Neural cell (in vitro differentiated cells): ENCODE measurements at regions not wholly inside any gene's neighbourhood (a gene's known extent, or its start where the extent isn't known, plus 50 kb on each side); places are given as distances from the start of the nearest gene placed in this dataset.

Source experiments
- CTCF ChIP-seq: fragments of 450-650 bp; IDR thresholded peaks from 2 replicates; pipeline ENCODE4 v1.5.1; 2014; ENCODE audit warnings: antibody characterized with exemption, mild to moderate bottlenecking, moderate library complexity; ENCODE audit not compliant: poor library complexity, severe bottlenecking
- EZH2 ChIP-seq: fragments of 200-600, 300-800 bp; shearing (Covaris generic), sonication (generic); IDR thresholded peaks from 2 replicates; pipeline ENCODE4 v1.6.1; 2014; ENCODE audit warnings: antibody characterized with exemption, low read length, borderline replicate concordance, mild to moderate bottlenecking; ENCODE audit not compliant: insufficient read depth, poor library complexity, severe bottlenecking
- REST ChIP-seq: IDR thresholded peaks from 2 replicates; pipeline ENCODE4 v1.6.1; 2012; ENCODE audit warnings: borderline replicate concordance
- SMC3 ChIP-seq: fragments of 450-650 bp; conservative IDR thresholded peaks from 2 replicates; pipeline ENCODE4 v1.6.1; 2014; ENCODE audit warnings: antibody characterized with exemption, mild to moderate bottlenecking, moderate library complexity; ENCODE audit not compliant: poor library complexity

GRCh38 chr14:42617005-42617404, 1010.3 kb downstream of the LRFN5 start:
- TF ChIP-seq EZH2: no peak
- no peak for TF ChIP-seq CTCF
- TF ChIP-seq REST: no peak
- TF ChIP-seq SMC3: no peak
